OCI-LY1 (cell line): ENCODE measurements at regions not wholly inside any gene's neighbourhood (a gene's known extent, or its start where the extent isn't known, plus 50 kb on each side); places are given as distances from the start of the nearest gene placed in this dataset.

Source experiments
- EZH2 ChIP-seq: fragments of 200-600 bp; sonication (generic), shearing (Covaris generic); IDR thresholded peaks from 2 replicates; pipeline ENCODE4 v1.8.0; 2017; ENCODE audit warnings: borderline replicate concordance, mixed run types, mild to moderate bottlenecking, antibody characterized with exemption, low read length, moderate library complexity, mixed read lengths
- TF ChIP-seq, protein P1 (sequence below): fragments of 200-600 bp; sonication (generic), shearing (Covaris generic); IDR thresholded peaks from 2 replicates; pipeline ENCODE4 v1.5.1; 2017; ENCODE audit warnings: mild to moderate bottlenecking, antibody characterized with exemption, low read length, moderate library complexity, mixed read lengths

- TF ChIP-seq, protein P1, sequence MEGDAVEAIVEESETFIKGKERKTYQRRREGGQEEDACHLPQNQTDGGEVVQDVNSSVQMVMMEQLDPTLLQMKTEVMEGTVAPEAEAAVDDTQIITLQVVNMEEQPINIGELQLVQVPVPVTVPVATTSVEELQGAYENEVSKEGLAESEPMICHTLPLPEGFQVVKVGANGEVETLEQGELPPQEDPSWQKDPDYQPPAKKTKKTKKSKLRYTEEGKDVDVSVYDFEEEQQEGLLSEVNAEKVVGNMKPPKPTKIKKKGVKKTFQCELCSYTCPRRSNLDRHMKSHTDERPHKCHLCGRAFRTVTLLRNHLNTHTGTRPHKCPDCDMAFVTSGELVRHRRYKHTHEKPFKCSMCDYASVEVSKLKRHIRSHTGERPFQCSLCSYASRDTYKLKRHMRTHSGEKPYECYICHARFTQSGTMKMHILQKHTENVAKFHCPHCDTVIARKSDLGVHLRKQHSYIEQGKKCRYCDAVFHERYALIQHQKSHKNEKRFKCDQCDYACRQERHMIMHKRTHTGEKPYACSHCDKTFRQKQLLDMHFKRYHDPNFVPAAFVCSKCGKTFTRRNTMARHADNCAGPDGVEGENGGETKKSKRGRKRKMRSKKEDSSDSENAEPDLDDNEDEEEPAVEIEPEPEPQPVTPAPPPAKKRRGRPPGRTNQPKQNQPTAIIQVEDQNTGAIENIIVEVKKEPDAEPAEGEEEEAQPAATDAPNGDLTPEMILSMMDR: no peak
- no peak for TF ChIP-seq EZH2
These were observed 521.8 kb upstream of the ZEB2 start for GRCh38 chr2:145041706-145042105.
